CD4-positive, alpha-beta T cell treated with Interleukin-6 at 100 ng/mL for 8 hours (primary cell): ENCODE measurements at regions not wholly inside any gene's neighbourhood (a gene's known extent, or its start where the extent isn't known, plus 50 kb on each side); places are given as distances from the start of the nearest gene placed in this dataset.
A peak's percentile ranks its signal among the peaks of the same experiment; 100 is the strongest.

Experiments used
- DNase-seq: peaks from one replicate; pipeline ENCODE4 v3.0.0-alpha.2; 2020; ENCODE audit warnings: mixed read lengths, low spot score

GRCh38 chr5:82807021-82807420, 270.2 kb downstream of the TMEM167A start:
- DNase-seq: no peak

- DNase-seq: no peak
Observed at GRCh38 chr5:82806513-82806912, 270.7 kb downstream of the TMEM167A start.

DNA sequence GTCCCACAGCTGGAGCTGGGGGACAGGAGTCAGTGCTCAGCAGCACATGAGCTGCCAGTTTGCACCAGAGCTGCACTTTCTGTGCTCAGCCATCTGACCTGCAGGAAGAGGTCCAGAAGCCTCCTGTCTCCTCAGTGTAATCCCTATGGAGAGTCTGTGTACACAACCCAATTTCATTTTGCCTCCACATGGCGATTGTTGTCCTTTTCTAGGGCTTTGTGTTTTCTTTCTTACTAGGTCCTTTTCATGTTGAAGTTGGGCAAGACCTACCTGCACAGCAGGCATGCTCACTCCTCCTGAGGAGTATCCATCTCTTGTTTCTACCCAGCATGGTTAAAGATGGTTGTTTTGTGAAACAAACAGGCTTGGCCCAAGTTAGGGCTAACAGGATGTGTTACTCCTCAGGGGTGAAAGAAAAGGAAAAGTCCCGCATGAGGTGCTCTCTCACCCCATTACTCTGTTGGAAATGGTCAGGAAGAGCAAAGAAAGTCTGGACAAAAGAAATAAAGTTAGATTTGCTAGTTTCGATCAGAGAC, 273.0 kb downstream of the TMEM167A start:
- no peak for DNase-seq

GRCh38 chr5:82802954-82803353, 274.2 kb downstream of the TMEM167A start:
- DNase-seq: no peak

DNA sequence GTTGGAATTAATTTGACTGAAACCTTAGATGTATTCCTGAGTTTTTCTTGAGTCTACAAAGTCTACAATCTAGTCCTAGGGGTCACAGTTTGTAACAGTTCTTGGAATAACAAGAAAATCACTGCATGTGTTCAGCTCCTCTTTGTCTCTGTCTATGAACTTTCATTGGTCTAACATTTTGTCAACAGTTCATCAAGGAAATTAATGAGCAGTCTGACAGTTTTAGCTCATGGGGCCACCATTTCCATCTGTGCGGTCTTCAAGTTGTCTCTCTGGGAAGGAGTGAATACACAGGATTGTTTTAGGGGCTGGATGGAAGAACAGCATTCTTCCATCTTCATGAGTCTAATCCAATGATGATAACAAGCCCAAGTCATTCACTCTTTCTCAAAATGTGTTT, 276.4 kb downstream of the TMEM167A start:
- no peak for DNase-seq

DNA sequence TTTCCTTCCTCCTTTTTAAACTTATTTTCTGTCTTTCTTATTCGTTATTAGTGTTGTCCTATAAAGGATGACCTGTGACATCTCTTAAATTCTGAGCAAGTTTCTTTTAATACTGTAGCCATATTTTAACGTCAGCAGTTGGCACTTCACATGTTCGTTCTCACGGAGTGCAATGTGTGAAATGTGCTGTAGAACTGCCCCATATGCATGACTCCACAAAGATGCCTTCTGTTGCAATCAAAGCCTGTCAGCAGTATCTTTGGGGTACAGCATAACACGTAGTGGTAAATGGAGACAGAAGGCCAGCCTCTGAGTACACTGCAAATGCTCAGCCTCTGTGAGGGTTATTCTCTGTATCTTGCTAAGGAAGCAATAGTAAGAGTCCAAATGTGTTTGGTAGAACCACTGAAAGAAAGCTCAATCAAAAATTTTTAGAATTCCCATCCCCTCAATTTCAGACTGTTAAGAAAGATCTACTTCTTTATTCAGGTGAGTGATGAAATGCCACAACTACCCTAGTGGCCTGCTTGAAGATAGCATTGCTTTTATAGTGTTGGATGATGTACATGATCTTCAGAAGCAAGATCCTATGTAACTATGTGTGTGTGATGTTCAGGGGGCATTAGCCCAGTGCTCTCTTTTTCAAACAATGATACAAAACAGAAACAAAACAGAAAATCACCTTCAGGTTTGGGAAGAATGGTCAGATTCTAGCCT, 277.7 kb downstream of the TMEM167A start:
- DNase-seq: no peak

DNA sequence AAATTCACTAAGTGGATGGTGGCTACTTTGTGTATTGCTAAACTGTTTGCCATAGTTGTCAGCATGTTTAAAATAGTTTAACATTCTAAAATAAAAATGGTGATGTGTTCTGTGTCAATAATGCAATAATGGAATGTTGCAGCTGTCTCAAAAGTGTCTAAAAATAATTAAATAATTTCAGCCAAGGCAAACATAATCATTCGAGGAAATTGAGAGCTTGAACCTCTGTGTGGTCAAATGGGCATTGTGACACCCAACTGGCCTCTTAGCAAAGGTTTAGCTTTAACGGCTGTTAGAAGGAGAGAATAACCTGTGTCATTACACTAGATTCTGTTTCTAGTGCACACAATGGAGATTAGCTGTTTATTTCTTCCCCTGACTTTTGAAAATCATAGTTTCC, 278.5 kb downstream of the TMEM167A start:
- DNase-seq: no peak

DNA sequence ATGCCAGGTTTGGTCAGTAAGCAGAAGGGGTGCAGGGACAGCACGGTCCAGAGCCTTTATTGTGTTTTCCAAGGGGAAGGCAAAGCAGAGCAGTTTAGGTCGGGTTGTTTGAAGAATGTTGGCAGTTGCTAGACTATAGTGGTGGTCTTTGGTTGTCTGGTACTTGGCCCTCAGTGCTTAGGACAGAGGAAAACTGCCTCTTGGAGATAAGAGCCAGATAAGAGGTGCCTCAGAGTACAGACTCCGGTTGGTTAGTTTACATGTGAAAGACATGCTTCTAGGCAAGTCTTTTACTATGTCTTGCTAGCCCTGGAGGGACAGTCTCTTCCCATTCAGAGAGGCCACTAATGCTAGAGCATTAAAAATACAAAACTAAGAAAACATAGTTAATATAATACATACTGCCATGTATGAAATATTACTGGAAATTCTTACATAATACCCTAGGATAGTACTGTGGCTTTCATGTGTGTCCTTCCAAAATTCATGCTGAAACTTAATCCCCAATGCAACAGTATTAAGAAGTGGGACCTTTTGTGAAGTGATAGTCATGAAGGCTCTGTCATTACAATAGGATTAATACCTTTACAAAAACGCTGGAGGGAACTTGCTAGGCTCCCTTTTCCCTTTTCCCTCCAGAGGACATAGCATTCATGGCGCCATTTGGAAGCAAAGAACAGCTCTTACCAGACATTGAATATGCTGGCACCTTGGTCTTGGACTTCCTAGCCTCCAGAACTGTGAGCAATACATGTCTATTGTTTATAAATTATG, 280.4 kb downstream of the TMEM167A start:
- DNase-seq: no peak

- no peak for DNase-seq
Observed at GRCh38 chr5:82794876-82795275, 282.3 kb downstream of the TMEM167A start.

DNA sequence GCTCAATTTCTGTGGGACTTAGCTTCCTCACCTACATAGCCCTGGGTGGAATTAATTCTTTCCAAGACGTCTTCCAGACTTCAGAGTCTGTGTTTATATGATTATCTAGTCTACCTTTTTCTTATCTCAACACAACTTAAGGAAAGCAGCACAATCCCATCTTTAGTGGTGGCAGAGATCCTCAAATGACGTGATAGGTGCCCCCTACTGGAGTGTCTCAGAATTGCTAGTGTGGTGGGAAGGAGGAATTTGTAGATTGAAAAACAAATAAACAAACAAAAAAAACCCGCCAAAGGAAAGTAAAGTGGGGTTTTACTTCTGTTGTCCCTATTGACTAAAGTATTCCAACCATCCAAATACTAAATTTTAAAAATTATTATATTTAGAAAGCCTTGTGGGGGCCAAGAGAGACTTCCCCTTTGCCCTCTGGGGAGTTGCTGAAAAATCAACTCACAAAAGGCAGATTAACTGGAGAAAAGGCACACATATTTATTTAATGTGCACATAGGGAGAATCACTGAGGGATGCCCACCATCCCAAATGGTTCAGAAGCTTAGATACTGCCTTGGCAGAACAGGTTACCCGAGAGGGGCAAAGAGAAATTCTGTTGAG, 283.3 kb downstream of the TMEM167A start:
- DNase-seq: peak; percentile 10

- DNase-seq: no peak
Observed at GRCh38 chr5:82792096-82792495, 285.1 kb downstream of the TMEM167A start.

- no peak for DNase-seq
Observed at GRCh38 chr5:82789095-82789494, 288.1 kb downstream of the TMEM167A start.

GRCh38 chr5:82786748-82787147, 290.4 kb downstream of the TMEM167A start:
- no peak for DNase-seq

- no peak for DNase-seq
Observed at GRCh38 chr5:82785882-82786509, 291.2 kb downstream of the TMEM167A start.

DNA sequence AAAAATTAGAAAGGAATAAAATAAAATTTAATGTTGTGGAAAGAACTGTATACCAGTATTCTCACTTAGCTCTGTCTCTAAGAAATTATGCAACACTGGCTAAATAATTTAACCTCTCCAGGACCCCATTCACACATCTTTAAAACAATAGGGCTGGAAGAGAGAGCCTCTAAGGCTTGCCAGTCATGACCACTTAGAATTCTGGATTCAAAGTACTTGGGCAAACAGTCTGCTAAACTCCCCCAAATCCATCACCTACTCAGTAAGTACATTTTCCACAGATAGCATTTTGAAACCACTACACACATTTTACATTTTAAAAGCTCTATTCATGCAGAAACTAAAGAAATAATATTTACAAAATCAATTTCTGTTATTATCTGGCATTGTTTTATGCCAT, 291.7 kb downstream of the TMEM167A start:
- DNase-seq: no peak

DNA sequence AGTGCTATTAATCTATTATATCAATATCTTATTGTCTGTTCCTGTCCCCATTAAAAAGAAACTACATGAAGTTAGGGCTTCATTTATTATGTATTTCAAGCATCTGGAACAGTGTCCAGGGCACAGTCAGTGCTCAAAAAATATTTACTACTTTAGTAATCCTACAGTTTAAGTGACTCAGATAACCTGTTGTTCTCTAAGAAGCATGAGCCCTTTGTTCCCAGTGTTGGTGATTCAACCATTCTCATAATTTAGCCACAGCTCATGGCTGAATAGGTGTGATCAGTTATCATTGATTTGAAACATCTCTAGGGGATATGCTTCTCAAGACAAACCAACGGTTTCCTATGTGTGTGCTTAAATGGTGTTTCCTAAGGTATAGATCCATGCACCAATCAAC, 292.7 kb downstream of the TMEM167A start:
- no peak for DNase-seq

- no peak for DNase-seq
Observed at GRCh38 chr5:82777106-82777505, 300.1 kb downstream of the TMEM167A start.

GRCh38 chr5:82772281-82772680, 304.9 kb downstream of the TMEM167A start:
- no peak for DNase-seq

GRCh38 chr5:82766206-82766605, 311.0 kb downstream of the TMEM167A start:
- no peak for DNase-seq

DNA sequence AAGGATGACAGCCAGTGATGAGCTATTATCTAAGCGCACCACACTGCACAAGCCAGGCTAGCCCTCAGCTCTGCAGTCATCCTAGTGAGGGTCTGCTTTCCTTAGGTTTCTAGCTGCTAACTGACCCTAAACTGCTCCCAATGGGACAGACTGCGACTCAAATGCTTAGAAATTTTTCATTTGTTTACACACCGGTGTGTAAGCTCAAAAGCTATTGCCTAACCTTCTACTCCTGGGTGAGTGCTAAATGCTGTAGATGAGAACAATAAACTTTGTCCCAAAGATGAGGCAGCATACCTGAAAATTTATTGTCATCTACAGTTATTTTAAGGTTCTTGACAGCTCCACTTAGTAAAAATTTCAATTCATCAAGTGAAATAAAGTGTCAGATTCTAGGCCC, 311.4 kb downstream of the TMEM167A start:
- DNase-seq: no peak

GRCh38 chr5:82760856-82761255, 316.3 kb downstream of the TMEM167A start:
- no peak for DNase-seq

GRCh38 chr5:82758881-82759280, 318.3 kb downstream of the TMEM167A start:
- DNase-seq: no peak
